GM13976 (cell line): ENCODE measurements at regions not wholly inside any gene's neighbourhood (a gene's known extent, or its start where the extent isn't known, plus 50 kb on each side); places are given as distances from the start of the nearest gene placed in this dataset.

ENCODE experiments used
- DNase-seq: peaks from one replicate; pipeline ENCODE4 v3.0.0; 2012; ENCODE audit warnings: low spot score
- in situ Hi-C: fragments of 300-500 bp; cut with MboI; formaldehyde crosslinking; loops from one replicate; pipeline ENCODE4 v1.12.0; 2022; ENCODE audit warnings: low sequenced_read_pairs, mixed read lengths, inconsistent platforms; ENCODE audit not compliant: unreplicated experiment
- TF ChIP-seq, protein P1 (sequence below): IDR thresholded peaks from 2 replicates; pipeline ENCODE4 v1.5.1; 2012; ENCODE audit warnings: borderline replicate concordance, mild to moderate bottlenecking; ENCODE audit not compliant: insufficient read depth; ENCODE audit errors: extremely low read depth, missing control alignments, control extremely low read depth

DNA sequence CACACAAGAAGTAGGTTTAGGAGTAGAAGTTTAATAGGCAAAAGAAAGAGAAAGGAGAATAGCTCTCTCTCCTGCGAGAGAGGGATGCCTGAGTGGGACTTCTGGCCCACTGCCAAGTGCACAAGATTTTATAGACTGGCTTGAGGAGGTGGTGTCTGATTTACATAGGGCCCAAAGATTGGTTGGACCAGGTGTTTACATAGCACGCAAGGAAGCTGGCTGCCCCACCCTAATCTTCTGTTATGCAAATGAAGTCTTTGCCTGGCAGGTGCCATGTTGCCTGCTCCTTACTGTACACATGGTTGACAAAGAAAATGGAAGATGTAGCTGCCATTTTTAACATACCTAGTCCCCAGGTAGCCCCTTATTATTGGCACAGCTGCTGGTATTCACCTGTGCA, 170.8 kb upstream of the GATB start:
- no peak for DNase-seq
- in situ Hi-C loops: no loop called here

DNA sequence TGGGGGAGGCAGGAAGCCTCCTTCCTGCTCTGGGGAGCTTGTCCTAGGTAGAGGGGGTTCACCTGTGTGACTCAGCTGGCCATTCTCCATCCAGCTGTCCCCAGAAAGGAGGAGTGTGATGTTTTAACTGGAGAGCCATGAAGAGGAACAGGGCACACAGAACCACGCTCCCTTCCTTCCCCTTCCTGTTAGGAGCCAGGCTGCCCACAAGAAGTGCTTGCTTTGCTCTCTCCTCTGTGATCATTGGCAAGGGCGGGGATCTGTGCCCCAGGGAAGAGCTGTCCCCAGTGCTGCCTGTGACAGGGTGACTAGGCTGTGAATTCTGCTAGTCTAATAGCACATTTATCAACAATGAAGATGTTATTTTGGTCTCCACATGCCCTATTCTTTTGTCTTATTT, 169.6 kb upstream of the GATB start:
- TF ChIP-seq, protein P1, sequence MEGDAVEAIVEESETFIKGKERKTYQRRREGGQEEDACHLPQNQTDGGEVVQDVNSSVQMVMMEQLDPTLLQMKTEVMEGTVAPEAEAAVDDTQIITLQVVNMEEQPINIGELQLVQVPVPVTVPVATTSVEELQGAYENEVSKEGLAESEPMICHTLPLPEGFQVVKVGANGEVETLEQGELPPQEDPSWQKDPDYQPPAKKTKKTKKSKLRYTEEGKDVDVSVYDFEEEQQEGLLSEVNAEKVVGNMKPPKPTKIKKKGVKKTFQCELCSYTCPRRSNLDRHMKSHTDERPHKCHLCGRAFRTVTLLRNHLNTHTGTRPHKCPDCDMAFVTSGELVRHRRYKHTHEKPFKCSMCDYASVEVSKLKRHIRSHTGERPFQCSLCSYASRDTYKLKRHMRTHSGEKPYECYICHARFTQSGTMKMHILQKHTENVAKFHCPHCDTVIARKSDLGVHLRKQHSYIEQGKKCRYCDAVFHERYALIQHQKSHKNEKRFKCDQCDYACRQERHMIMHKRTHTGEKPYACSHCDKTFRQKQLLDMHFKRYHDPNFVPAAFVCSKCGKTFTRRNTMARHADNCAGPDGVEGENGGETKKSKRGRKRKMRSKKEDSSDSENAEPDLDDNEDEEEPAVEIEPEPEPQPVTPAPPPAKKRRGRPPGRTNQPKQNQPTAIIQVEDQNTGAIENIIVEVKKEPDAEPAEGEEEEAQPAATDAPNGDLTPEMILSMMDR: no peak
- in situ Hi-C loops: no loop called here
- no peak for DNase-seq

More for the DNA sequence above, 170.8 kb upstream of the GATB start:
- TF ChIP-seq, protein P1: no peak

DNA sequence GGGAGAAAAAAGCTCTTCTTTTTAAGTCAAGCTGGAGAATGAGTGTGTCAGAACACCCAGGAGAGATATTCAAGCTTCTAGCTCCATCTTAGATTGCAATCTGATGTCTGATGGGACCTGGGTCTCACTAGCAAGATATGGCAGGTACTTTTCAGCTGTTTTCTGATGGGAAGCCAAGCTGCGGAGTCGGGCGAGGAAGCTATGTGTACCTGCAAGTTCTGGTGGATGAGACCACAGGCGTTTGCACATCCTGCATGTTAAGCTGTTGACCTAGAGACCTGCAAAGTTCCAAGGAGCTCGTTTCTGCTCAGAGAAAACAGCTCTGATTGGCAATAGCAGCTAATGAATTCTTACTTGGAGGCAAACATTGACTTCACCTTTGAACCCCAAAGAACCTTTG, 167.3 kb upstream of the GATB start:
- DNase-seq: no peak
- in situ Hi-C loops: no loop called here
- TF ChIP-seq, protein P1: no peak

DNA sequence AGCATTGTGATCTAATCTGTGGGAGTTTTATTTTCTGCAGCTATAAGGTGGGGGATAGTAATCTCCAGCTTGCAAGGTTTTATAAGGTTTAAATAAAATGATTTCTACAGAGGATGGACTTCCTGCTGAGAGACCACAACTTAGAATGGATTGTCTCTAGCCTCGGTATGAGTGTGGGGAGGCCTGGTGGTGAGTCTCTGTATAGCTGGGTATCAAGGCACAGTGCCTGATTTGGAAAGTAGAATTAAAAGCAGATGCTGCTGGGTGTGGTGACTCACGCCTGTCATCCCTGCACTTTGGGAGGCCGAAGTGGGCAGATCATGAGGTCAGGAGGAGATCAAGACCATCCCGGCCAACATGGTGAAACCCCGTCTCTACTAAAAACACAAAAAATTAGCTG, 162.0 kb upstream of the GATB start:
- TF ChIP-seq, protein P1: no peak
- no peak for DNase-seq
- in situ Hi-C loops: no loop called here

DNA sequence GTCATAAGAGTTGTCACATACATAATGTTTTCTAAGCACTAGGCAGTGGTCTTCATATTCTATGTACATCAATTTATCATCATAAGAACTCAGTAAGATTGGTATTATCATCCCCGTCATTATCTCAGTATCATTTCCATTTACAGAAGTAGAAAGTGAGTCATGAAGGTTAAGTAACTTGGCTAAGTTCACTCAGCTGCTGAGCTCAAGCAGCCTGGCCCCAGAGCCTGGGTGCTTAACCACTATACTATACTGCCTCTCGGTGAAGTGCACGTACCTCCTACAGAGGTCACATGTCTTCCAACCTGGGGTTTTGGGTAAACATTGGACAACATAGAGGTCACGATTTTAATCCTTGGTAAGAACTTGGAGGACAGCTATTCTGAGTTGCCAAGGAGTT, 161.5 kb upstream of the GATB start:
- in situ Hi-C loops: no loop called here
- no peak for DNase-seq

DNA sequence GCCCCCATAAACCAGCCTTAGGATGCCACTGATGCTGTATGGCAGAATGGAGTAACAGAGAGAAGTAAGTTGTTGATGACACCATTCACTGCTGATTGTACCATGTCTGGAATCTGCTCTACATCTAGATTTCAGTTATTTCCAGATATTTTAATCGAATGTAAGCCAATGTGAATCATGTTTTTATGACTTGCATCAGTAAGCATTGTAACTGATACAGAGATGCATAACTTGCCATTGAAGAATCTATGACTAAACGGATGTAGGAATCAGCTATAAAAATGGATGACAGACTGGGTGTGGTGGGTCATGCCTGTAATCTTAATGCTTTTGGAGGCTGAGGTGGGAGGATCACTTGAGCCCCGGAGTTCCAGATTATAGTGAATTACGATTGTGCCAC, 161.0 kb upstream of the GATB start:
- no peak for DNase-seq
- TF ChIP-seq, protein P1: no peak
- in situ Hi-C loops: no loop called here

More for the DNA sequence above, 161.5 kb upstream of the GATB start:
- TF ChIP-seq, protein P1: no peak

DNA sequence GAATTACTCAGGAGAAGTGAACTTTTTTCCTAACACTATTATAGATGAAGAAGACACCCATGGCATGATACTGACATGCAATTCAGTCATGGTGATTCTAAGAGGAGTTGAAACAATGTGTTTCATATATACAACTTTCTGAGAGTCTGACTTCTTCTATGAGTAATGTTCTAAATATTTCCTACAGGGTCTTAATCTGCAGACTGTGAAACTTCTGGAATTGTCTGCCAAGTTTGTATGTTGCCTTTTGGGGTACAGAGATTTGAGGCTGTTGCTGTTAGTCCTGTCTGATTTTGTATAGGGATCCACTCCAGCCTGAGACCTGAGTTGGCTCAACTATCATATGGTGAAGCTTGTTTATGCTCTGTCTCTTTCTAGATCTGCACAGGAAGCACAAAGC, 160.6 kb upstream of the GATB start:
- TF ChIP-seq, protein P1: no peak
- in situ Hi-C loops: no loop called here
- DNase-seq: no peak
